ENCODE measurements at regions not wholly inside any gene's neighbourhood (a gene's known extent, or its start where the extent isn't known, plus 50 kb on each side); places are given as distances from the start of the nearest gene placed in this dataset.

DNA sequence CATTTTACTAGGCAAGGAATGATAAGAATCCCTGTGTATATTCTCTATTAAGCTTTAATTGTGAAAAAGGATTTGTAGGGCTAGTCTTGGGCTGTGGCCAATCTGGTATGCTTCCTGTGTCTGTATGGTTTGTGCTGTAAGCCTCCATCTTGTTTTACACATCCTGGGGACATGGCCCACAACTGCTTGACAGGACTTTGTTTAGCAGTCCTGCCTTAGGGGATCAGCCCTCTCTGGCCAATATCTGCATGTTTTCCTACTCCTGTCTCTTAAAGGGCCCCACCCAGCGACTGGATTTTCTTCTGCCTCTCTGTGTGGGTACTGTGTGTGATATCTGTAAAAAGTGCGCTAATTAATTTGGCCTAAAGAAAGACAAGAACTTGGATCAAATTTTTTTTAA is 813.2 kb downstream of the PLA2G4A start:
- intact Hi-C loops (cut with DNase I), result no loop called here
- no peaks in the 10 kb centered on the region for H3K36me3 ChIP-seq (ENCODE audit: control insufficient read depth in 2 of 3, insufficient read depth in 3 of 3, low read length in 3 of 3)
- no peak overlapping the region for H3K9ac ChIP-seq (ENCODE audit: low read length in 3 of 3)
- no peak overlapping the region for H3K4me3 ChIP-seq (ENCODE audit: low read length in 3 of 3)
- TF ChIP-seq, protein P1, sequence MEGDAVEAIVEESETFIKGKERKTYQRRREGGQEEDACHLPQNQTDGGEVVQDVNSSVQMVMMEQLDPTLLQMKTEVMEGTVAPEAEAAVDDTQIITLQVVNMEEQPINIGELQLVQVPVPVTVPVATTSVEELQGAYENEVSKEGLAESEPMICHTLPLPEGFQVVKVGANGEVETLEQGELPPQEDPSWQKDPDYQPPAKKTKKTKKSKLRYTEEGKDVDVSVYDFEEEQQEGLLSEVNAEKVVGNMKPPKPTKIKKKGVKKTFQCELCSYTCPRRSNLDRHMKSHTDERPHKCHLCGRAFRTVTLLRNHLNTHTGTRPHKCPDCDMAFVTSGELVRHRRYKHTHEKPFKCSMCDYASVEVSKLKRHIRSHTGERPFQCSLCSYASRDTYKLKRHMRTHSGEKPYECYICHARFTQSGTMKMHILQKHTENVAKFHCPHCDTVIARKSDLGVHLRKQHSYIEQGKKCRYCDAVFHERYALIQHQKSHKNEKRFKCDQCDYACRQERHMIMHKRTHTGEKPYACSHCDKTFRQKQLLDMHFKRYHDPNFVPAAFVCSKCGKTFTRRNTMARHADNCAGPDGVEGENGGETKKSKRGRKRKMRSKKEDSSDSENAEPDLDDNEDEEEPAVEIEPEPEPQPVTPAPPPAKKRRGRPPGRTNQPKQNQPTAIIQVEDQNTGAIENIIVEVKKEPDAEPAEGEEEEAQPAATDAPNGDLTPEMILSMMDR (IDR thresholded peaks at IDR 0.05; ENCODE audit: borderline replicate concordance, extremely low read depth, insufficient read depth), result no peak
- no peaks in the 10 kb centered on the region for H3K27me3 ChIP-seq (ENCODE audit: control insufficient read depth, insufficient read depth, low read length)
- no peak overlapping the region for H3K27ac ChIP-seq (ENCODE audit: low read depth in 2 of 2, low read length in 2 of 2)
- DNase-seq, result no peak
- no peaks in the 10 kb centered on the region for H3K4me1 ChIP-seq (ENCODE audit: control insufficient read depth in 2 of 3, insufficient read depth in 2 of 3, low read depth in 1 of 3, low read length in 3 of 3)
- H3K9me3 ChIP-seq (ENCODE audit: control insufficient read depth in 2 of 3, insufficient read depth in 1 of 3, low read length in 3 of 3), result no peaks in the 10 kb centered on the region
- FAIRE-seq, result no peak

DNA sequence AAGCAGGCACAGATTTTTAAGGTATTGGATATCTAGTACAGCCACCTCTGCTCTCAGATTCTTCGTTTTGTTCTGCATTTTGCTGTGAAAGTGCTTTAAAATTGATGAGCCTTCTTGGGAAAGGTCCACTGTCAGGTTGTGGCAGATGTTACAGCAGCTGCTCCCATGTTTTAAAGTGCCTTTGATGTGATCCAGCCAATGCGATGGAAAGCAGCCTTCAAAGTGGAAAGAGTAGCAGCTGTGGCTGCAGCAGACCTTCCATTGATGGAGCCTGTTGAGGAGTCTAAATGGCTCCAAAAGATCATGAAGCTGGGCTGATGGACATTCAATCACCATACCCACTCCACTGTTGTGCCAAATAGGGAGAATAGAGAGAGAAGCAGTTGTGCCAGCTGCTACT is 816.9 kb downstream of the PLA2G4A start:
- H3K9me3 ChIP-seq (ENCODE audit: control insufficient read depth in 2 of 3, insufficient read depth in 1 of 3, low read length in 3 of 3), result no peaks in the 10 kb centered on the region

DNA sequence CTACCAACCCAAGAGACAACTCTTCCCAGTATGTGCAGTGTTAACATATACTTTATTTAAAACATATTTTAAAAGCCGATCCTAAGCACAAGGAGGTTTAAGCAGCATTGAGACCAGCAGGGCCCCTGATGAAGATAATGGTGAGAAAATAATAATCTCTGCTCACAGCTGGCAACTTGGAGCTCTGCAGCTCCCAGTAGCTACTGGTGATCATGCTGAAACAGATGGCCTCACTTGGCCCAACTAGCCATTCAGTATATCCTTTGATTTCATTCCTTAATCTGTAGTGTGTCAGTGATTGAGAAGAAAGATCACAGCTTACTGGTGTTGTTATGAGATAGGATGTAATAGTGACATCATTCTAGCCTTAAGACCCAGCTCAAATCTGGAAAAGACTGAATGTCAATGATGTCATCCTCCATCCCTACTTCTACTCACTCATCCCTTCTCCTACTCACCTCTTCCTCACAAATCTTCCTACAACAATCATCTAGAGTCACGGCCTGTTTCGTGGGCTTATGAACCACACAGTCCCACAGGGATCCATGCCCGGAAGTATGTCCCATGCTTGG is 817.9 kb downstream of the PLA2G4A start:
- no peak for FAIRE-seq
- no peak overlapping the region for H3K4me3 ChIP-seq (ENCODE audit: low read length in 3 of 3)
- no peak overlapping the region for H3K27ac ChIP-seq (ENCODE audit: low read depth in 2 of 2, low read length in 2 of 2)
- H3K9ac ChIP-seq (ENCODE audit: low read length in 3 of 3), result no peak overlapping the region
- no peaks in the 10 kb centered on the region for H3K36me3 ChIP-seq (ENCODE audit: control insufficient read depth in 2 of 3, insufficient read depth in 3 of 3, low read length in 3 of 3)
- TF ChIP-seq, protein P1 (IDR thresholded peaks at IDR 0.05; ENCODE audit: borderline replicate concordance, extremely low read depth, insufficient read depth), result no peak
- DNase-seq, result no peak
- H3K4me1 ChIP-seq (ENCODE audit: control insufficient read depth in 2 of 3, insufficient read depth in 2 of 3, low read depth in 1 of 3, low read length in 3 of 3), result no peaks in the 10 kb centered on the region
- no peaks in the 10 kb centered on the region for H3K27me3 ChIP-seq (ENCODE audit: control insufficient read depth, insufficient read depth, low read length)
- H3K9me3 ChIP-seq (ENCODE audit: control insufficient read depth in 2 of 3, insufficient read depth in 1 of 3, low read length in 3 of 3), result no peaks in the 10 kb centered on the region
- intact Hi-C loops (cut with DNase I), result no loop called here

More for the DNA sequence above, 816.9 kb downstream of the PLA2G4A start:
- Histone ChIP-seq H3K36me3 (ENCODE audit: control insufficient read depth in 2 of 3, insufficient read depth in 3 of 3, low read length in 3 of 3) (no peaks in the 10 kb centered on the region), H3K27me3 (ENCODE audit: control insufficient read depth, insufficient read depth, low read length) (no peaks in the 10 kb centered on the region), H3K4me1 (ENCODE audit: control insufficient read depth in 2 of 3, insufficient read depth in 2 of 3, low read depth in 1 of 3, low read length in 3 of 3) (no peaks in the 10 kb centered on the region), H3K9ac (ENCODE audit: low read length in 3 of 3) (no peak overlapping the region), H3K27ac (ENCODE audit: low read depth in 2 of 2, low read length in 2 of 2) (no peak overlapping the region), H3K4me3 (ENCODE audit: low read length in 3 of 3) (no peak overlapping the region)
- TF ChIP-seq, protein P1 (IDR thresholded peaks at IDR 0.05; ENCODE audit: borderline replicate concordance, extremely low read depth, insufficient read depth), result no peak
- intact Hi-C loops (cut with DNase I), result no loop called here
- DNase-seq (peak in 1 of 5 donors; percentile 23), FAIRE-seq (no peak)

DNA sequence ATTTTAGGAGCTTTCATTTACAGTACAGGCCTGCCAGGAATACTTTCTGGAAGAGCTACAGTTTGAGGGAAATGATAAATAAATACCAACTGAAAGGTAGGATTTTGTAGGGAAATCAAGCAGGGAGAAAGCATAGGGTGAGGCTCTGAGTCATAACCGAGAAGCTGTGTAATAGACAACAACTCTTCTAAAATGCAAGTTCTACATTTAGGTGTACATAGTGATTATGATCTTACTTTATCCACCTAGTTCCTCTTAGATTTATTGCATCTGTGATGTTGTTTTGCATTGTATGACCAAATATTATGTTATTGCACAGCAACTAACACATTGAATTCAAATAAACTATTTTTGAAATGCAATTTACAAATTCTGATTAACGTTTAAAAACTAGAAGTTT is 819.3 kb downstream of the PLA2G4A start:
- DNase-seq (no peak), FAIRE-seq (no peak)
- TF ChIP-seq, protein P1 (IDR thresholded peaks at IDR 0.05; ENCODE audit: borderline replicate concordance, extremely low read depth, insufficient read depth), result no peak
- Histone ChIP-seq H3K4me3 (ENCODE audit: low read length in 3 of 3) (no peak overlapping the region), H3K9ac (ENCODE audit: low read length in 3 of 3) (no peak overlapping the region), H3K36me3 (ENCODE audit: control insufficient read depth in 2 of 3, insufficient read depth in 3 of 3, low read length in 3 of 3) (no peaks in the 10 kb centered on the region), H3K9me3 (ENCODE audit: control insufficient read depth in 2 of 3, insufficient read depth in 1 of 3, low read length in 3 of 3) (no peaks in the 10 kb centered on the region), H3K27me3 (ENCODE audit: control insufficient read depth, insufficient read depth, low read length) (no peaks in the 10 kb centered on the region), H3K4me1 (ENCODE audit: control insufficient read depth in 2 of 3, insufficient read depth in 2 of 3, low read depth in 1 of 3, low read length in 3 of 3) (no peaks in the 10 kb centered on the region), H3K27ac (ENCODE audit: low read depth in 2 of 2, low read length in 2 of 2) (no peak overlapping the region)
- intact Hi-C loops (cut with DNase I), result no loop called here
